Activated T-helper 17 cell treated with anti-CD3 and anti-CD28 coated beads, Interleukin-2, amount 50 U/mL, for 72 hours (primary cell): ENCODE measurements at regions not wholly inside any gene's neighbourhood (a gene's known extent, or its start where the extent isn't known, plus 50 kb on each side); places are given as distances from the start of the nearest gene placed in this dataset.

Source experiments
- ATAC-seq: fragments of 150-1000 bp; cut with Tn5 transposase; replicated peaks from 2 replicates; pipeline ENCODE4 v1.10.0; 2021; ENCODE audit warnings: mild to moderate bottlenecking, moderate library complexity
- H3K27ac Mint-ChIP-seq: one replicate; pipeline ENCODE4 v1.8.0; 2022; ENCODE audit warnings: mixed read lengths
- H3K27me3 Mint-ChIP-seq: one replicate; pipeline ENCODE4 v1.8.0; 2022; ENCODE audit warnings: mixed read lengths
- H3K36me3 Mint-ChIP-seq: one replicate; pipeline ENCODE4 v1.8.0; 2022; ENCODE audit warnings: low read depth, mild to moderate bottlenecking, mixed read lengths
- H3K4me1 Mint-ChIP-seq: one replicate; pipeline ENCODE4 v1.8.0; 2022; ENCODE audit warnings: mixed read lengths
- H3K4me3 Mint-ChIP-seq: one replicate; pipeline ENCODE4 v1.8.0; 2022; ENCODE audit warnings: mild to moderate bottlenecking, mixed read lengths
- H3K9me3 Mint-ChIP-seq: one replicate; pipeline ENCODE4 v1.8.0; 2022; ENCODE audit warnings: mixed read lengths

- Mint-ChIP-seq H3K4me3 (no peak overlapping the region), H3K27me3 (peaks cover 25% of the 10 kb centered on the region), H3K4me1 (no peaks in the 10 kb centered on the region), H3K27ac (no peak overlapping the region), H3K36me3 (no peaks in the 10 kb centered on the region), H3K9me3 (peaks cover 3% of the 10 kb centered on the region)
- ATAC-seq: no peak
Observed at GRCh38 chr1:29397981-29398380, 161.7 kb downstream of the PTPRU start.

- H3K27ac Mint-ChIP-seq: no peak overlapping the region
- peaks cover 30% of the 10 kb centered on the region for H3K27me3 Mint-ChIP-seq
- H3K4me1 Mint-ChIP-seq: no peaks in the 10 kb centered on the region
- no peak for ATAC-seq
- H3K36me3 Mint-ChIP-seq: no peaks in the 10 kb centered on the region
- H3K9me3 Mint-ChIP-seq: no peaks in the 10 kb centered on the region
- no peak overlapping the region for H3K4me3 Mint-ChIP-seq
Observed at GRCh38 chr1:29397256-29397590, 160.9 kb downstream of the PTPRU start.

GRCh38 chr1:29396438-29397255, 160.3 kb downstream of the PTPRU start:
- Mint-ChIP-seq H3K4me3 (no peak overlapping the region), H3K4me1 (no peaks in the 10 kb centered on the region), H3K27me3 (peaks cover 30% of the 10 kb centered on the region), H3K27ac (no peak overlapping the region), H3K36me3 (no peaks in the 10 kb centered on the region), H3K9me3 (no peaks in the 10 kb centered on the region)
- ATAC-seq: no peak

GRCh38 chr1:29395736-29396437, 159.6 kb downstream of the PTPRU start:
- no peaks in the 10 kb centered on the region for H3K9me3 Mint-ChIP-seq
- peaks cover 33% of the 10 kb centered on the region for H3K27me3 Mint-ChIP-seq
- H3K4me3 Mint-ChIP-seq: no peak overlapping the region
- H3K4me1 Mint-ChIP-seq: no peaks in the 10 kb centered on the region
- H3K36me3 Mint-ChIP-seq: no peaks in the 10 kb centered on the region
- H3K27ac Mint-ChIP-seq: no peak overlapping the region
- no peak for ATAC-seq

- Mint-ChIP-seq H3K4me1 (no peaks in the 10 kb centered on the region), H3K9me3 (no peaks in the 10 kb centered on the region), H3K27me3 (peaks cover 38% of the 10 kb centered on the region), H3K36me3 (no peaks in the 10 kb centered on the region), H3K27ac (no peak overlapping the region), H3K4me3 (no peak overlapping the region)
- no peak for ATAC-seq
Observed at GRCh38 chr1:29394521-29395225, 158.4 kb downstream of the PTPRU start.

GRCh38 chr1:29393451-29393826, 157.1 kb downstream of the PTPRU start:
- H3K9me3 Mint-ChIP-seq: no peaks in the 10 kb centered on the region
- H3K36me3 Mint-ChIP-seq: no peaks in the 10 kb centered on the region
- peaks cover 40% of the 10 kb centered on the region for H3K27me3 Mint-ChIP-seq
- no peak overlapping the region for H3K27ac Mint-ChIP-seq
- H3K4me1 Mint-ChIP-seq: no peaks in the 10 kb centered on the region
- no peak overlapping the region for H3K4me3 Mint-ChIP-seq
- ATAC-seq: no peak

GRCh38 chr1:29392486-29393450, 156.4 kb downstream of the PTPRU start:
- H3K36me3 Mint-ChIP-seq: no peaks in the 10 kb centered on the region
- no peaks in the 10 kb centered on the region for H3K4me1 Mint-ChIP-seq
- no peaks in the 10 kb centered on the region for H3K9me3 Mint-ChIP-seq
- no peak overlapping the region for H3K27ac Mint-ChIP-seq
- H3K4me3 Mint-ChIP-seq: no peak overlapping the region
- no peak for ATAC-seq
- H3K27me3 Mint-ChIP-seq: peaks cover 47% of the 10 kb centered on the region

- Mint-ChIP-seq H3K4me3 (no peak overlapping the region), H3K36me3 (no peaks in the 10 kb centered on the region), H3K27me3 (peaks cover 50% of the 10 kb centered on the region), H3K9me3 (no peaks in the 10 kb centered on the region), H3K27ac (no peak overlapping the region), H3K4me1 (no peaks in the 10 kb centered on the region)
- ATAC-seq: no peak
Observed at GRCh38 chr1:29392036-29392435, 155.7 kb downstream of the PTPRU start.

GRCh38 chr1:29391362-29391880, 155.1 kb downstream of the PTPRU start:
- H3K27me3 Mint-ChIP-seq: peaks cover 46% of the 10 kb centered on the region
- no peaks in the 10 kb centered on the region for H3K36me3 Mint-ChIP-seq
- no peaks in the 10 kb centered on the region for H3K9me3 Mint-ChIP-seq
- H3K27ac Mint-ChIP-seq: no peak overlapping the region
- no peak overlapping the region for H3K4me3 Mint-ChIP-seq
- no peaks in the 10 kb centered on the region for H3K4me1 Mint-ChIP-seq
- no peak for ATAC-seq

- Mint-ChIP-seq H3K27me3 (peaks cover 47% of the 10 kb centered on the region), H3K9me3 (no peaks in the 10 kb centered on the region), H3K36me3 (no peaks in the 10 kb centered on the region), H3K4me3 (no peak overlapping the region), H3K4me1 (no peaks in the 10 kb centered on the region), H3K27ac (no peak overlapping the region)
- no peak for ATAC-seq
Observed at GRCh38 chr1:29390491-29391361, 154.4 kb downstream of the PTPRU start.

- Mint-ChIP-seq H3K27me3 (peaks cover 41% of the 10 kb centered on the region), H3K9me3 (no peaks in the 10 kb centered on the region), H3K4me3 (no peak overlapping the region), H3K4me1 (no peaks in the 10 kb centered on the region), H3K27ac (no peak overlapping the region), H3K36me3 (no peaks in the 10 kb centered on the region)
- ATAC-seq: no peak
Observed at GRCh38 chr1:29390075-29390474, 153.8 kb downstream of the PTPRU start.

GRCh38 chr1:29389533-29390041, 153.3 kb downstream of the PTPRU start:
- Mint-ChIP-seq H3K4me3 (no peak overlapping the region), H3K27ac (no peak overlapping the region), H3K27me3 (peaks cover 44% of the 10 kb centered on the region), H3K4me1 (no peaks in the 10 kb centered on the region), H3K9me3 (no peaks in the 10 kb centered on the region), H3K36me3 (no peaks in the 10 kb centered on the region)
- no peak for ATAC-seq

- Mint-ChIP-seq H3K4me1 (no peaks in the 10 kb centered on the region), H3K9me3 (no peaks in the 10 kb centered on the region), H3K36me3 (no peaks in the 10 kb centered on the region), H3K27me3 (peaks cover 49% of the 10 kb centered on the region), H3K27ac (no peak overlapping the region), H3K4me3 (no peak overlapping the region)
- no peak for ATAC-seq
Observed at GRCh38 chr1:29388884-29389283, 152.6 kb downstream of the PTPRU start.
